ENCODE measurements at regions not wholly inside any gene's neighbourhood (a gene's known extent, or its start where the extent isn't known, plus 50 kb on each side); places are given as distances from the start of the nearest gene placed in this dataset.

DNA sequence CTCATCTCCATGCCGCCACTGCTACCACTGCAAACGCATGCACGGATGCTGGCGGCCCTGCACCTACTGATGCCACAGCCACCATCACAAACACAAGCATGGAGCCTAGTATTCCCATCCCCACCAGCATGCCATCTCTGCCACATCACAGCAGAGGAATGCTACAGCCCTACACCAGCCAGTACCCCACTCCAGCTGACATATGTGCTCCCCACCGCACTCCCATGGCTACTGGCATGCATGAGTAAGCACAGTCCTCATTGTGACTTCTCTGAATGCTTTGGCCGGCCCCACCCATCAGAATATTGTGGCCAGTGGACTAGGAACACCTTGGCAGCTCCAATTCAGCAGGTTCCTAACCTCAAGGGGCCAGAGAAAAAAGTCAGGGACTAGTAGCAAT is 705.5 kb downstream of the POM121L12 start:
- ATAC-seq = no peak
- H3K27ac Mint-ChIP-seq = no peak overlapping the region
- H3K4me3 Mint-ChIP-seq = no peak overlapping the region
- no peak for DNase-seq
- intact Hi-C loops (cut with micrococcal nuclease) = no loop called here
- peaks cover 16% of the 10 kb centered on the region for H3K9me3 Mint-ChIP-seq
- POLR2A ChIA-PET = no interaction called here
- CTCF ChIA-PET = no interaction called here
- H3K36me3 Mint-ChIP-seq (ENCODE audit: low read depth) = no peaks in the 10 kb centered on the region
- TF ChIP-seq CTCF (IDR thresholded peaks at IDR 0.05) = no peak
- H3K4me1 Mint-ChIP-seq (ENCODE audit: low read depth) = no peaks in the 10 kb centered on the region
- no peaks in the 10 kb centered on the region for H3K27me3 Mint-ChIP-seq

- Mint-ChIP-seq H3K27ac (no peak overlapping the region), H3K4me1 (ENCODE audit: low read depth) (no peaks in the 10 kb centered on the region), H3K4me3 (no peak overlapping the region), H3K9me3 (peaks cover 22% of the 10 kb centered on the region), H3K27me3 (no peaks in the 10 kb centered on the region), H3K36me3 (ENCODE audit: low read depth) (no peaks in the 10 kb centered on the region)
- DNase-seq (no peak), ATAC-seq (no peak)
- ChIA-PET POLR2A (no interaction called here), CTCF (no interaction called here)
- TF ChIP-seq CTCF (IDR thresholded peaks at IDR 0.05) = no peak
- intact Hi-C loops (cut with micrococcal nuclease) = no loop called here
Measured at GRCh38 chr7:53743697-53744402, 708.4 kb downstream of the POM121L12 start.

DNA sequence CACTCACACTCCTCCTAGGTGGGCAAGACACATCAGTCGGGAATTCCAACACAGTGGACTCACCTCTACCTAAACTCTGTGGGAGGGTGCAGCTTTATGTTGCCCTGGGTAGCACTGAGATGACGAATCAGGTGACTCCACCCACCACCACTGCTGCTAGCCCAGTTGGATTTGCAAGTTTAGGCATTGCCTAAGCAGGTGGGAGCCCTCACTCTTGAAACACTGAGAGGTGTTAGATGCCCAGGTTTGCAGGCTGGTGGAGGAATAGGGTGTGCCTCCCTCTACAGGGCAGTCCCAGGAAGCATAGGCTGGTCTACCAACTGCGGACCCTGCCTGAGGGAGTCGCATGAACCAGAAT is 708.9 kb downstream of the POM121L12 start:
- no peak for ATAC-seq
- H3K27me3 Mint-ChIP-seq = no peaks in the 10 kb centered on the region
- no peak overlapping the region for H3K4me3 Mint-ChIP-seq
- peaks cover 22% of the 10 kb centered on the region for H3K9me3 Mint-ChIP-seq
- intact Hi-C loops (cut with micrococcal nuclease) = no loop called here
- ChIA-PET POLR2A (no interaction called here), CTCF (no interaction called here)
- no peak for TF ChIP-seq CTCF (IDR thresholded peaks at IDR 0.05)
- no peaks in the 10 kb centered on the region for H3K4me1 Mint-ChIP-seq (ENCODE audit: low read depth)
- no peak for DNase-seq
- no peaks in the 10 kb centered on the region for H3K36me3 Mint-ChIP-seq (ENCODE audit: low read depth)
- no peak overlapping the region for H3K27ac Mint-ChIP-seq

GRCh38 chr7:53756946-53757345 is 721.5 kb downstream of the POM121L12 start:
- ChIA-PET CTCF (no interaction called here), POLR2A (no interaction called here)
- H3K27me3 Mint-ChIP-seq = no peaks in the 10 kb centered on the region
- no peaks in the 10 kb centered on the region for H3K4me1 Mint-ChIP-seq (ENCODE audit: low read depth)
- H3K27ac Mint-ChIP-seq = no peak overlapping the region
- H3K9me3 Mint-ChIP-seq = peaks cover 12% of the 10 kb centered on the region
- DNase-seq (no peak), ATAC-seq (no peak)
- intact Hi-C loops (cut with micrococcal nuclease) = no loop called here
- TF ChIP-seq CTCF (IDR thresholded peaks at IDR 0.05) = no peak
- no peaks in the 10 kb centered on the region for H3K36me3 Mint-ChIP-seq (ENCODE audit: low read depth)
- H3K4me3 Mint-ChIP-seq = no peak overlapping the region

GRCh38 chr7:53768186-53768585 is 732.8 kb downstream of the POM121L12 start:
- no peaks in the 10 kb centered on the region for H3K36me3 Mint-ChIP-seq (ENCODE audit: low read depth)
- no peak overlapping the region for H3K4me3 Mint-ChIP-seq
- ATAC-seq = no peak
- ChIA-PET POLR2A (no interaction called here), CTCF (no interaction called here)
- H3K27me3 Mint-ChIP-seq = no peaks in the 10 kb centered on the region
- intact Hi-C loops (cut with micrococcal nuclease) = no loop called here
- no peaks in the 10 kb centered on the region for H3K4me1 Mint-ChIP-seq (ENCODE audit: low read depth)
- TF ChIP-seq CTCF (IDR thresholded peaks at IDR 0.05) = no peak
- DNase-seq = no peak
- H3K9me3 Mint-ChIP-seq = peaks cover 34% of the 10 kb centered on the region
- no peak overlapping the region for H3K27ac Mint-ChIP-seq

Data from activated CD8-positive, alpha-beta T cell treated with anti-CD3 and anti-CD28 coated beads for 36 hours (primary cell).